HCT116 (cell line): ENCODE measurements at regions not wholly inside any gene's neighbourhood (a gene's known extent, or its start where the extent isn't known, plus 50 kb on each side); places are given as distances from the start of the nearest gene placed in this dataset.

Experiments used
- ATAC-seq: fragments of 200-7000 bp; cut with Tn5 transposase; 2 replicates; pipeline ENCODE4 v1.9.1; 2020; ENCODE audit warnings: mild to moderate bottlenecking, moderate library complexity
- BruUV-seq: library from RNA; stranded (reverse); fragments of 400-500 nt; replicated peaks from 2 replicates; lab custom pipeline; 2021; lab: Mats Ljungman, UMichigan
- CTCF ChIA-PET: fragments of 300-600 bp; sonication (Branson Sonifier 250); formaldehyde crosslinking; loops from one replicate; lab custom pipeline; 2021; ENCODE audit warnings: antibody characterized with exemption; lab: Charles Lee
- POLR2A ChIA-PET: fragments of 300-600, 350-600 bp; sonication (Branson Sonifier 250); formaldehyde crosslinking; loops from one replicate; lab custom pipeline; 2021; ENCODE audit warnings: antibody characterized with exemption; lab: Charles Lee
- RAD21 ChIA-PET, 2 experiments: fragments of 300-600 bp; sonication (Branson Sonifier 250); formaldehyde crosslinking; loops; one replicate each; lab custom pipeline; 2023; ENCODE audit warnings: low total read pairs in 2 of 2; ENCODE audit not compliant: uncharacterized antibody in 2 of 2, unreplicated experiment in 2 of 2, low non-redundant PET in 1 of 2; lab: Charles Lee
- DNase-seq: peaks from one replicate; pipeline ENCODE4 v3.0.0-alpha.2; 2010; ENCODE audit warnings: low read depth, low spot score
- H2AFZ ChIP-seq: fragments of 200-600 bp; shearing (Covaris generic), sonication (generic); 2 replicates; pipeline ENCODE4 v1.6.1; 2017; ENCODE audit warnings: low read depth, mixed run types, mixed read lengths, antibody characterized with exemption, low read length; ENCODE audit not compliant: poor library complexity, severe bottlenecking
- H3K27ac ChIP-seq: 2 replicates; pipeline ENCODE4 v1.5.1; 2012; ENCODE audit warnings: low read depth, low read length
- H3K27me3 ChIP-seq: fragments of 200-600 bp; sonication (generic); 2 replicates; pipeline ENCODE4 v1.6.1; 2016; ENCODE audit warnings: mixed run types, low read length, mixed read lengths; ENCODE audit not compliant: insufficient read depth
- H3K36me3 ChIP-seq, 2 experiments: fragments of 200-500 bp in 1 of 2; fragments of 200-600 bp in 1 of 2; sonication (Bioruptor generic) in 1 of 2; sonication (generic) in 1 of 2; 2 replicates each; pipeline versions ENCODE4 v1.5.1 to v1.6.1; 2014 to 2016; ENCODE audit warnings: low read length in 2 of 2, inconsistent platforms in 1 of 2, mixed read lengths in 1 of 2, mixed run types in 1 of 2; ENCODE audit not compliant: insufficient read depth in 2 of 2, control insufficient read depth in 1 of 2
- H3K4me1 ChIP-seq, 2 experiments: fragments of 200-600 bp in 1 of 2; sonication (generic) in 1 of 2; 2 replicates each; pipeline versions ENCODE4 v1.5.1 to v1.6.1; 2012 to 2017; ENCODE audit warnings: low read length in 2 of 2, inconsistent platforms in 1 of 2, mild to moderate bottlenecking in 1 of 2, mixed read lengths in 1 of 2, mixed run types in 1 of 2, moderate library complexity in 1 of 2; ENCODE audit not compliant: insufficient read depth in 2 of 2, control insufficient read depth in 1 of 2
- H3K4me2 ChIP-seq: fragments of 200-600 bp; sonication (generic); 2 replicates; pipeline ENCODE4 v1.6.1; 2017; ENCODE audit warnings: mixed run types, low read length, mixed read lengths
- H3K4me3 ChIP-seq, 2 experiments: fragments of 200-600 bp in 1 of 2; sonication (generic) in 1 of 2; replicated peaks in 1 of 2; 2 replicates each; pipeline ENCODE4 v1.5.1; 2011 to 2016; ENCODE audit warnings: low read length in 2 of 2, control low read depth in 1 of 2, low read depth in 1 of 2, mild to moderate bottlenecking in 1 of 2, mixed read lengths in 1 of 2, mixed run types in 1 of 2
- H3K79me2 ChIP-seq: fragments of 200-600 bp; sonication (generic); 2 replicates; pipeline ENCODE4 v1.6.1; 2017; ENCODE audit warnings: mild to moderate bottlenecking, mixed run types, low read length, moderate library complexity, mixed read lengths; ENCODE audit not compliant: insufficient read depth
- H3K9ac ChIP-seq: fragments of 200-600 bp; sonication (generic); 2 replicates; pipeline ENCODE4 v1.6.1; 2016; ENCODE audit warnings: low read length, mixed read lengths
- H3K9me2 ChIP-seq: fragments of 200-600 bp; sonication (generic), shearing (Covaris generic); 2 replicates; pipeline ENCODE4 v1.6.1; 2017; ENCODE audit warnings: mixed run types, mild to moderate bottlenecking, moderate library complexity; ENCODE audit not compliant: insufficient read depth
- H3K9me3 ChIP-seq, 2 experiments: fragments of 200-500 bp in 1 of 2; fragments of 200-600 bp in 1 of 2; sonication (Bioruptor generic) in 1 of 2; sonication (generic) in 1 of 2; 2 replicates each; pipeline ENCODE4 v1.6.1; 2014 to 2017; ENCODE audit warnings: low read length in 2 of 2, mixed read lengths in 2 of 2, inconsistent platforms in 1 of 2, low read depth in 1 of 2, mild to moderate bottlenecking in 1 of 2, mixed run types in 1 of 2, moderate library complexity in 1 of 2; ENCODE audit not compliant: control insufficient read depth in 1 of 2, insufficient read depth in 1 of 2
- H4K20me1 ChIP-seq: fragments of 200-600 bp; sonication (generic), shearing (Covaris generic); 2 replicates; pipeline ENCODE4 v1.6.1; 2017; ENCODE audit warnings: mixed run types, mild to moderate bottlenecking, moderate library complexity; ENCODE audit not compliant: insufficient read depth
- CBX3 ChIP-seq: IDR thresholded peaks from 2 replicates; pipeline ENCODE4 v1.6.1; 2012; ENCODE audit warnings: low read depth
- CEBPB ChIP-seq: IDR thresholded peaks from 2 replicates; pipeline ENCODE4 v1.6.1; 2012; ENCODE audit warnings: low read depth
- EZH2phosphoT487 ChIP-seq: fragments of 200-600 bp; IDR thresholded peaks from 2 replicates; pipeline ENCODE4 v1.6.1; 2018; ENCODE audit warnings: antibody characterized with exemption, borderline replicate concordance
- JUND ChIP-seq: IDR thresholded peaks from 2 replicates; pipeline ENCODE4 v1.6.1; 2012
- MAX ChIP-seq: IDR thresholded peaks from 2 replicates; pipeline ENCODE4 v1.6.1; 2012
- POLR2A ChIP-seq: IDR thresholded peaks from 2 replicates; pipeline ENCODE4 v1.7.0; 2011; ENCODE audit warnings: borderline replicate concordance; ENCODE audit not compliant: insufficient read depth, insufficient read length; ENCODE audit errors: extremely low read depth
- POLR2AphosphoS5 ChIP-seq: IDR thresholded peaks from 2 replicates; pipeline ENCODE4 v1.6.1; 2011; ENCODE audit warnings: mild to moderate bottlenecking, low read depth, low read length, moderate library complexity
- REST ChIP-seq: IDR thresholded peaks from 2 replicates; pipeline ENCODE4 v1.6.1; 2012; ENCODE audit warnings: low read depth
- SP1 ChIP-seq: IDR thresholded peaks from 2 replicates; pipeline ENCODE4 v1.6.1; 2012; ENCODE audit warnings: low read depth
- SRF ChIP-seq: IDR thresholded peaks from 2 replicates; pipeline ENCODE4 v1.6.1; 2012; ENCODE audit warnings: low read depth
- TCF7L2 ChIP-seq: IDR thresholded peaks from 2 replicates; pipeline ENCODE4 v1.7.0; 2011; ENCODE audit warnings: borderline replicate concordance, inconsistent platforms; ENCODE audit not compliant: insufficient read depth, insufficient read length; ENCODE audit errors: extremely low read depth
- ZFX ChIP-seq: fragments of 450-650 bp; IDR thresholded peaks from 2 replicates; pipeline ENCODE4 v1.6.1; 2017
- intact Hi-C: fragments of 100-400 bp; cut with micrococcal nuclease; formaldehyde crosslinking; loops from 2 replicates; pipeline ENCODE4 v1.10.0; 2022

GRCh38 chr2:167616997-167617396 is 630.4 kb downstream of the STK39 start:
- no peaks in the 10 kb centered on the region; the same call in 1 of the 2 replicates for H3K27me3 ChIP-seq
- RAD21 ChIA-PET = no interaction called here
- no peaks in the 10 kb centered on the region for H3K9me3 ChIP-seq
- no TSS peak for BruUV-seq
- no peak overlapping the region for H3K4me2 ChIP-seq
- no peaks in the 10 kb centered on the region for H3K36me3 ChIP-seq
- H2AFZ ChIP-seq = no peak overlapping the region
- no peak overlapping the region for H3K9ac ChIP-seq
- H3K79me2 ChIP-seq = no peaks in the 10 kb centered on the region
- H3K9me2 ChIP-seq = no peaks in the 10 kb centered on the region
- H3K4me3 ChIP-seq = no peak overlapping the region
- no peak for DNase-seq
- H3K27ac ChIP-seq = no peak overlapping the region
- TF ChIP-seq REST = no peak
- TF ChIP-seq TCF7L2 = no peak
- no peak for TF ChIP-seq ZFX
- no peak for TF ChIP-seq POLR2A
- no peak for TF ChIP-seq CEBPB
- TF ChIP-seq MAX = no peak
- no peak for TF ChIP-seq EZH2phosphoT487
- TF ChIP-seq CBX3 = no peak
- TF ChIP-seq POLR2AphosphoS5 = no peak
- no peak for TF ChIP-seq SRF
- TF ChIP-seq JUND = no peak
- no peak for TF ChIP-seq SP1
- TF ChIP-seq, all 23 proteins: peak for 0
- ChIA-PET CTCF (interaction anchor here (1.3 kb wide), 1 partner anchor 502 kb away, joined by 3 read pairs; no protein-coding TSS in a partner anchor), POLR2A (no interaction called here)
- no peaks in the 10 kb centered on the region for H3K4me1 ChIP-seq
- no peaks in the 10 kb centered on the region for H4K20me1 ChIP-seq
- no peak for ATAC-seq
- intact Hi-C loops = no loop called here
